ENCODE measurements at regions not wholly inside any gene's neighbourhood (a gene's known extent, or its start where the extent isn't known, plus 50 kb on each side); places are given as distances from the start of the nearest gene placed in this dataset.

GRCh38 chr9:109913461-109913810 lies 133.4 kb downstream of the PALM2AKAP2 start:
- TF ChIP-seq ZNF274 (IDR thresholded peaks at IDR 0.05; ENCODE audit: low read depth, low read length), result no peak
- no peak overlapping the region; the same call in 1 of the 2 replicates for H3K4me3 ChIP-seq (ENCODE audit: low read length)

GRCh38 chr9:109914280-109915027 lies 134.5 kb downstream of the PALM2AKAP2 start:
- peak overlapping the region; percentile 11; the same call in 1 of the 2 replicates for H3K4me3 ChIP-seq (ENCODE audit: low read length)
- no peak for TF ChIP-seq ZNF274 (IDR thresholded peaks at IDR 0.05; ENCODE audit: low read depth, low read length)

- H3K4me3 ChIP-seq (ENCODE audit: low read length), result no peak overlapping the region
- no peak for TF ChIP-seq ZNF274 (IDR thresholded peaks at IDR 0.05; ENCODE audit: low read depth, low read length)
These were observed 136.3 kb downstream of the PALM2AKAP2 start for GRCh38 chr9:109916316-109916715.

- H3K4me3 ChIP-seq (ENCODE audit: low read length), result peak overlapping the region; percentile 46; the same call in 1 of the 2 replicates
- TF ChIP-seq ZNF274 (IDR thresholded peaks at IDR 0.05; ENCODE audit: low read depth, low read length), result no peak
These were observed 138.6 kb downstream of the PALM2AKAP2 start for GRCh38 chr9:109918339-109919163.

- TF ChIP-seq ZNF274 (IDR thresholded peaks at IDR 0.05; ENCODE audit: low read depth, low read length), result no peak
- no peak overlapping the region for H3K4me3 ChIP-seq (ENCODE audit: low read length)
These were observed 139.9 kb downstream of the PALM2AKAP2 start for GRCh38 chr9:109919736-109920408.

GRCh38 chr9:109922617-109923470 lies 142.8 kb downstream of the PALM2AKAP2 start:
- H3K4me3 ChIP-seq (ENCODE audit: low read length), result no peak overlapping the region
- no peak for TF ChIP-seq ZNF274 (IDR thresholded peaks at IDR 0.05; ENCODE audit: low read depth, low read length)

- TF ChIP-seq ZNF274 (IDR thresholded peaks at IDR 0.05; ENCODE audit: low read depth, low read length), result no peak
- no peak overlapping the region for H3K4me3 ChIP-seq (ENCODE audit: low read length)
These were observed 143.4 kb downstream of the PALM2AKAP2 start for GRCh38 chr9:109923471-109923760.

GRCh38 chr9:109923806-109924205 lies 143.8 kb downstream of the PALM2AKAP2 start:
- no peak overlapping the region for H3K4me3 ChIP-seq (ENCODE audit: low read length)
- TF ChIP-seq ZNF274 (IDR thresholded peaks at IDR 0.05; ENCODE audit: low read depth, low read length), result no peak

- no peak for TF ChIP-seq ZNF274 (IDR thresholded peaks at IDR 0.05; ENCODE audit: low read depth, low read length)
- no peak overlapping the region for H3K4me3 ChIP-seq (ENCODE audit: low read length)
These were observed 145.8 kb downstream of the PALM2AKAP2 start for GRCh38 chr9:109925799-109926198.

- TF ChIP-seq ZNF274 (IDR thresholded peaks at IDR 0.05; ENCODE audit: low read depth, low read length), result no peak
These were observed 146.4 kb downstream of the PALM2AKAP2 start for GRCh38 chr9:109926421-109926869.

GRCh38 chr9:109931623-109932022 lies 151.6 kb downstream of the PALM2AKAP2 start:
- H3K4me3 ChIP-seq (ENCODE audit: low read length), result no peak overlapping the region
- no peak for TF ChIP-seq ZNF274 (IDR thresholded peaks at IDR 0.05; ENCODE audit: low read depth, low read length)

More at GRCh38 chr9:109926421-109926869, 146.4 kb downstream of the PALM2AKAP2 start:
- H3K4me3 ChIP-seq (ENCODE audit: low read length), result peak overlapping the region; percentile 3; the same call in 1 of the 2 replicates

GRCh38 chr9:109934136-109934856 lies 154.3 kb downstream of the PALM2AKAP2 start:
- TF ChIP-seq ZNF274 (IDR thresholded peaks at IDR 0.05; ENCODE audit: low read depth, low read length), result no peak
- no peak overlapping the region for H3K4me3 ChIP-seq (ENCODE audit: low read length)

- no peak for TF ChIP-seq ZNF274 (IDR thresholded peaks at IDR 0.05; ENCODE audit: low read depth, low read length)
- no peak overlapping the region for H3K4me3 ChIP-seq (ENCODE audit: low read length)
These were observed 154.8 kb downstream of the PALM2AKAP2 start for GRCh38 chr9:109934857-109935215.

Measured in GM08714 (cell line).